Smooth muscle cell (in vitro differentiated cells): ENCODE measurements at regions not wholly inside any gene's neighbourhood (a gene's known extent, or its start where the extent isn't known, plus 50 kb on each side); places are given as distances from the start of the nearest gene placed in this dataset.

Experiments
- DNase-seq: peaks from one replicate; lab custom pipeline; 2025; ENCODE audit not compliant: unreplicated experiment; lab: John Stamatoyannopoulos, UW
- H2AFZ ChIP-seq: fragments of 200-600 bp; sonication (generic); 2 replicates; pipeline ENCODE4 v1.6.0; 2016; ENCODE audit warnings: antibody characterized with exemption, low read depth, mild to moderate bottlenecking
- H3F3A ChIP-seq: fragments of 200-600 bp; sonication (generic); 2 replicates; pipeline ENCODE4 v1.6.0; 2017; ENCODE audit warnings: antibody characterized with exemption, low read depth
- H3K27ac ChIP-seq: fragments of 200-600 bp; sonication (generic); 2 replicates; pipeline ENCODE4 v1.5.1; 2016; ENCODE audit warnings: low read depth, mild to moderate bottlenecking
- H3K27me3 ChIP-seq: fragments of 200-600 bp; sonication (generic); 2 replicates; pipeline ENCODE4 v1.6.1; 2016; ENCODE audit warnings: low read depth, mild to moderate bottlenecking
- H3K36me3 ChIP-seq: fragments of 200-600 bp; sonication (generic); 2 replicates; pipeline ENCODE4 v1.5.1; 2016; ENCODE audit warnings: low read depth
- H3K4me1 ChIP-seq: fragments of 200-600 bp; sonication (generic); 2 replicates; pipeline ENCODE4 v1.5.1; 2016; ENCODE audit warnings: low read depth
- H3K4me2 ChIP-seq: fragments of 200-600 bp; sonication (generic); 2 replicates; pipeline ENCODE4 v1.6.0; 2016; ENCODE audit warnings: mild to moderate bottlenecking
- H3K4me3 ChIP-seq: fragments of 200-600 bp; sonication (generic); 2 replicates; pipeline ENCODE4 v1.5.1; 2016; ENCODE audit warnings: mild to moderate bottlenecking
- H3K79me2 ChIP-seq: fragments of 200-600 bp; sonication (generic); 2 replicates; pipeline ENCODE4 v1.6.0; 2016; ENCODE audit warnings: low read depth, mild to moderate bottlenecking
- H3K9ac ChIP-seq: fragments of 200-600 bp; sonication (generic); 2 replicates; pipeline ENCODE4 v1.6.0; 2016; ENCODE audit warnings: low read depth
- H3K9me3 ChIP-seq: fragments of 200-600 bp; sonication (generic); replicated peaks from 2 replicates; pipeline ENCODE4 v1.5.1; 2016; ENCODE audit warnings: low read depth
- H4K20me1 ChIP-seq: fragments of 200-600 bp; sonication (generic); 2 replicates; pipeline ENCODE4 v1.6.0; 2016; ENCODE audit warnings: low read depth
- CTCF ChIP-seq: fragments of 200-600 bp; sonication (generic); IDR thresholded peaks from 2 replicates; pipeline ENCODE4 v1.5.1; 2017; ENCODE audit warnings: borderline replicate concordance, mild to moderate bottlenecking, antibody characterized with exemption; ENCODE audit not compliant: insufficient read depth, poor library complexity, severe bottlenecking
- WGBS: methylation state at CpG from one replicate; pipeline ENCODE4 v1.1.7; 2016; ENCODE audit warnings: low lambda C conversion rate; 5-methylcytosine and 5-hydroxymethylcytosine counted together

GRCh38 chr2:214674278-214674677 is 135.2 kb downstream of the BARD1 start:
- H3K4me1 ChIP-seq, result no peaks in the 10 kb centered on the region
- no peak overlapping the region for H2AFZ ChIP-seq
- DNase-seq, result no peak
- no peaks in the 10 kb centered on the region for H3K79me2 ChIP-seq
- H4K20me1 ChIP-seq, result no peaks in the 10 kb centered on the region
- no peaks in the 10 kb centered on the region for H3F3A ChIP-seq
- no peak overlapping the region for H3K4me2 ChIP-seq
- H3K4me3 ChIP-seq, result no peak overlapping the region
- H3K27ac ChIP-seq, result no peak overlapping the region
- no peaks in the 10 kb centered on the region for H3K36me3 ChIP-seq
- no peaks in the 10 kb centered on the region for H3K27me3 ChIP-seq
- H3K9me3 ChIP-seq, result no peaks in the 10 kb centered on the region
- no peak for TF ChIP-seq CTCF
- no peak overlapping the region for H3K9ac ChIP-seq
- WGBS, result 88% methylated on average over 4 of the region's 4 CpGs

GRCh38 chr2:214671319-214671885 is 138.1 kb downstream of the BARD1 start:
- TF ChIP-seq CTCF, result no peak
- no peak overlapping the region for H3K4me2 ChIP-seq
- no peak overlapping the region for H3K27ac ChIP-seq

GRCh38 chr2:214652473-214652872 is 157.0 kb downstream of the BARD1 start:
- H4K20me1 ChIP-seq, result no peaks in the 10 kb centered on the region
- H3K27me3 ChIP-seq, result no peaks in the 10 kb centered on the region
- H3K9ac ChIP-seq, result no peak overlapping the region
- no peak for DNase-seq
- no peak overlapping the region for H3K27ac ChIP-seq
- no peaks in the 10 kb centered on the region for H3K36me3 ChIP-seq
- TF ChIP-seq CTCF, result no peak
- H3K9me3 ChIP-seq, result no peaks in the 10 kb centered on the region
- WGBS, result 92% methylated on average over 4 of the region's 4 CpGs
- no peaks in the 10 kb centered on the region for H3K4me1 ChIP-seq
- H3K79me2 ChIP-seq, result no peaks in the 10 kb centered on the region
- no peak overlapping the region for H2AFZ ChIP-seq
- H3K4me2 ChIP-seq, result no peak overlapping the region
- H3K4me3 ChIP-seq, result no peak overlapping the region
- H3F3A ChIP-seq, result no peaks in the 10 kb centered on the region

More at GRCh38 chr2:214671319-214671885, 138.1 kb downstream of the BARD1 start:
- Histone ChIP-seq H3K4me3 (no peak overlapping the region), H3K4me1 (no peaks in the 10 kb centered on the region), H3K27me3 (no peaks in the 10 kb centered on the region), H3F3A (no peaks in the 10 kb centered on the region), H2AFZ (no peak overlapping the region), H4K20me1 (no peaks in the 10 kb centered on the region), H3K79me2 (no peaks in the 10 kb centered on the region), H3K9me3 (no peaks in the 10 kb centered on the region), H3K9ac (no peak overlapping the region), H3K36me3 (no peaks in the 10 kb centered on the region)
- DNase-seq, result no peak
- 74% methylated on average over 3 of the region's 3 CpGs for WGBS

- Histone ChIP-seq H3K36me3 (no peaks in the 10 kb centered on the region), H3K4me3 (no peak overlapping the region), H3K4me1 (no peaks in the 10 kb centered on the region), H4K20me1 (no peaks in the 10 kb centered on the region), H3F3A (no peaks in the 10 kb centered on the region), H3K9ac (no peak overlapping the region), H3K79me2 (no peaks in the 10 kb centered on the region), H3K4me2 (no peak overlapping the region), H2AFZ (peak overlapping the region; percentile 6), H3K27me3 (no peaks in the 10 kb centered on the region), H3K9me3 (no peaks in the 10 kb centered on the region), H3K27ac (no peak overlapping the region)
- TF ChIP-seq CTCF, result no peak
- DNase-seq, result no peak
- 75% methylated on average over 2 of the region's 2 CpGs for WGBS
Measured at GRCh38 chr2:214651451-214651850, 158.0 kb downstream of the BARD1 start.
